ENCODE measurements at regions not wholly inside any gene's neighbourhood (a gene's known extent, or its start where the extent isn't known, plus 50 kb on each side); places are given as distances from the start of the nearest gene placed in this dataset.

GRCh38 chr7:37536706-37537105 lies 88.0 kb upstream of the ELMO1 start:
- Histone ChIP-seq H3K4me2 (no peak overlapping the region), H3F3A (ENCODE audit: low read depth) (peaks cover 12% of the 10 kb centered on the region), H4K20me1 (ENCODE audit: low read depth) (no peaks in the 10 kb centered on the region), H3K27ac (no peak overlapping the region), H3K9ac (no peak overlapping the region), H3K4me3 (no peak overlapping the region), H3K4me1 (peaks cover 16% of the 10 kb centered on the region), H2AFZ (replicated peaks) (no peak overlapping the region), H3K36me3 (no peaks in the 10 kb centered on the region), H3K9me3 (ENCODE audit: low read depth) (no peaks in the 10 kb centered on the region), H3K79me2 (ENCODE audit: low read depth) (no peaks in the 10 kb centered on the region), H3K27me3 (no peaks in the 10 kb centered on the region)
- H3K9me3 Mint-ChIP-seq: peaks cover 4% of the 10 kb centered on the region
- no peak overlapping the region for H3K27ac Mint-ChIP-seq
- no peaks in the 10 kb centered on the region for H3K27me3 Mint-ChIP-seq (ENCODE audit: insufficient read depth, low read depth)
- no peaks in the 10 kb centered on the region for H3K4me1 Mint-ChIP-seq
- TF ChIP-seq EZH2 (IDR thresholded peaks at IDR 0.05) (no peak), EZH2phosphoT487 (IDR thresholded peaks at IDR 0.05) (no peak)
- TF ChIP-seq, protein P1, sequence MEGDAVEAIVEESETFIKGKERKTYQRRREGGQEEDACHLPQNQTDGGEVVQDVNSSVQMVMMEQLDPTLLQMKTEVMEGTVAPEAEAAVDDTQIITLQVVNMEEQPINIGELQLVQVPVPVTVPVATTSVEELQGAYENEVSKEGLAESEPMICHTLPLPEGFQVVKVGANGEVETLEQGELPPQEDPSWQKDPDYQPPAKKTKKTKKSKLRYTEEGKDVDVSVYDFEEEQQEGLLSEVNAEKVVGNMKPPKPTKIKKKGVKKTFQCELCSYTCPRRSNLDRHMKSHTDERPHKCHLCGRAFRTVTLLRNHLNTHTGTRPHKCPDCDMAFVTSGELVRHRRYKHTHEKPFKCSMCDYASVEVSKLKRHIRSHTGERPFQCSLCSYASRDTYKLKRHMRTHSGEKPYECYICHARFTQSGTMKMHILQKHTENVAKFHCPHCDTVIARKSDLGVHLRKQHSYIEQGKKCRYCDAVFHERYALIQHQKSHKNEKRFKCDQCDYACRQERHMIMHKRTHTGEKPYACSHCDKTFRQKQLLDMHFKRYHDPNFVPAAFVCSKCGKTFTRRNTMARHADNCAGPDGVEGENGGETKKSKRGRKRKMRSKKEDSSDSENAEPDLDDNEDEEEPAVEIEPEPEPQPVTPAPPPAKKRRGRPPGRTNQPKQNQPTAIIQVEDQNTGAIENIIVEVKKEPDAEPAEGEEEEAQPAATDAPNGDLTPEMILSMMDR (IDR thresholded peaks at IDR 0.05): no peak
- no peak overlapping the region for H3K4me3 Mint-ChIP-seq
- no peak for DNase-seq (ENCODE audit: low spot score)
- H3K36me3 Mint-ChIP-seq: no peaks in the 10 kb centered on the region

DNA sequence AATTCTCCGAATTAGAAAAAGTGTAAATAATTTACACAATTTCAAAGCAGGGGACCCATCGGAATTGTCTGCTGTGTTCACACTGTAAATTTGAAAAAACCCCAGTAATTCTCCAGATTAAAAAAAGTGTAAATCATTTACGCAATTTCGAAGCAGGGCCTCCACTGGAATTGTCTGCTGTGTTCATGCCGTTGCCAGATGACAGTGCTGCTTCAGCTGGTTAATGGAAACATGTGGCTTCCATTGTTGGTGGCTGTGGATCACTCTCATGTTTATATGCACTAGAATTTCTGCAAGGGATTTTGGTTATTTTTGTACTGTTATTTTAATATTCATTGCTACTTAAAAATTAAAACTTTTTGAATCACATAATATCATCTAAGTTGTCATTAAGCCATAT lies 88.8 kb upstream of the ELMO1 start:
- H3F3A ChIP-seq (ENCODE audit: low read depth): peaks cover 12% of the 10 kb centered on the region
- no peaks in the 10 kb centered on the region for H4K20me1 ChIP-seq (ENCODE audit: low read depth)
- Mint-ChIP-seq H3K4me1 (no peaks in the 10 kb centered on the region), H3K4me3 (no peak overlapping the region), H3K27me3 (ENCODE audit: insufficient read depth, low read depth) (no peaks in the 10 kb centered on the region), H3K9me3 (peaks cover 4% of the 10 kb centered on the region), H3K27ac (no peak overlapping the region), H3K36me3 (no peaks in the 10 kb centered on the region)
- peaks cover 16% of the 10 kb centered on the region for H3K4me1 ChIP-seq
- no peak for DNase-seq (ENCODE audit: low spot score)
- H3K4me3 ChIP-seq: no peak overlapping the region
- H2AFZ ChIP-seq (replicated peaks): no peak overlapping the region
- H3K9me3 ChIP-seq (ENCODE audit: low read depth): no peaks in the 10 kb centered on the region
- TF ChIP-seq, protein P1 (IDR thresholded peaks at IDR 0.05): no peak
- TF ChIP-seq EZH2 (IDR thresholded peaks at IDR 0.05) (no peak), EZH2phosphoT487 (IDR thresholded peaks at IDR 0.05) (no peak)
- H3K36me3 ChIP-seq: no peaks in the 10 kb centered on the region
- H3K27me3 ChIP-seq: no peaks in the 10 kb centered on the region
- no peak overlapping the region for H3K27ac ChIP-seq
- no peak overlapping the region for H3K4me2 ChIP-seq
- H3K9ac ChIP-seq: no peak overlapping the region
- H3K79me2 ChIP-seq (ENCODE audit: low read depth): no peaks in the 10 kb centered on the region

DNA sequence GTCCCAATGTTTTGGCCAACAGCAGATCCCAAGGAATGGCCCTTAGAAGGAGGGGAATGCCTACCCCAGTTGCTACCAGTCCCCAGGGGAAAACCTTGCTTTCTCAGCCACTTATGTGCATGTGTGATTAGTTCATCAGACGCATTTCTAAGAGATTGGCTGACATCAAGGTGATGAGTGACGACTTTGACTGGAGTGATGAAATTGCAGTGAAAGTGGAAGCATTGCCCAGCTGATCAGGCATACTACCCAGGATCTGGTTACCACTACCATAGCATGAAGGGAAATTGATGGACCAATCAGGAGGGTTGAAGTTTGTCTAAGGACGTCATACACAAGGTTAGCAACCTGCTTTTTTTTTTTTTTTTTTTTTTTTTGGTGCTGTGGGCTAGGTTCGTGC lies 90.3 kb upstream of the ELMO1 start:
- Histone ChIP-seq H3K79me2 (ENCODE audit: low read depth) (no peaks in the 10 kb centered on the region), H3K36me3 (no peaks in the 10 kb centered on the region), H4K20me1 (ENCODE audit: low read depth) (no peaks in the 10 kb centered on the region), H3F3A (ENCODE audit: low read depth) (peaks cover 12% of the 10 kb centered on the region), H3K4me3 (no peak overlapping the region), H3K9ac (no peak overlapping the region), H3K4me1 (peaks cover 16% of the 10 kb centered on the region), H2AFZ (replicated peaks) (no peak overlapping the region), H3K9me3 (ENCODE audit: low read depth) (no peaks in the 10 kb centered on the region), H3K4me2 (no peak overlapping the region), H3K27me3 (no peaks in the 10 kb centered on the region), H3K27ac (no peak overlapping the region)
- Mint-ChIP-seq H3K27me3 (ENCODE audit: insufficient read depth, low read depth) (no peaks in the 10 kb centered on the region), H3K27ac (no peak overlapping the region), H3K9me3 (peaks cover 2% of the 10 kb centered on the region), H3K4me1 (no peaks in the 10 kb centered on the region), H3K36me3 (no peaks in the 10 kb centered on the region), H3K4me3 (no peak overlapping the region)
- TF ChIP-seq EZH2 (IDR thresholded peaks at IDR 0.05): no peak
- TF ChIP-seq, protein P1 (IDR thresholded peaks at IDR 0.05): no peak
- no peak for DNase-seq (ENCODE audit: low spot score)

DNA sequence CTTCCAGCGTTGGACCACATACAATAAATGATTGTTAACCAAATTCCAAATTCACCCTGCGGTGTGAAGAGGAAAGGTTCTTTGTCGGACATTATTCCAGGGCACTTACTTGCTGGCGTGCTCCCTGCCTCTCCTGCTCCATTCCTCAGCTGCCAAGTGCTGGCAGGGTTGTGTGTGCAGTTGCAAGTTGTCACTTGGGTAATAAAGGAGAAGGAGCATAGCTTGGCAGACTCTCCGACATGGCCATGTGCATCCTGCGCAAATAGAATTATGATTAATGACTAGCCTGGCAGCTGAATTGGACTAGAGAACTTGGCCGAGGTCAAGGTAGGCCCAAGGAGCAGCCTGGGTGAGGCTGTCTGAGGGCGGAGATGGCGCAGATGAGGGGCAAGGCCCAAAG lies 92.3 kb upstream of the ELMO1 start:
- Mint-ChIP-seq H3K4me1 (peaks cover 4% of the 10 kb centered on the region), H3K4me3 (no peak overlapping the region), H3K27ac (no peak overlapping the region), H3K36me3 (no peaks in the 10 kb centered on the region), H3K9me3 (peaks cover 2% of the 10 kb centered on the region), H3K27me3 (ENCODE audit: insufficient read depth, low read depth) (no peaks in the 10 kb centered on the region)
- no peak overlapping the region for H3K27ac ChIP-seq
- peaks cover 14% of the 10 kb centered on the region for H3K4me1 ChIP-seq
- H3K9ac ChIP-seq: no peak overlapping the region
- no peak for DNase-seq (ENCODE audit: low spot score)
- H3K4me2 ChIP-seq: no peak overlapping the region
- no peaks in the 10 kb centered on the region for H3K79me2 ChIP-seq (ENCODE audit: low read depth)
- no peak overlapping the region for H2AFZ ChIP-seq (replicated peaks)
- no peaks in the 10 kb centered on the region for H3K27me3 ChIP-seq
- H3F3A ChIP-seq (ENCODE audit: low read depth): peaks cover 8% of the 10 kb centered on the region
- H3K36me3 ChIP-seq: no peaks in the 10 kb centered on the region
- H4K20me1 ChIP-seq (ENCODE audit: low read depth): no peaks in the 10 kb centered on the region
- TF ChIP-seq EZH2phosphoT487 (IDR thresholded peaks at IDR 0.05): no peak
- no peak overlapping the region for H3K4me3 ChIP-seq
- no peaks in the 10 kb centered on the region for H3K9me3 ChIP-seq (ENCODE audit: low read depth)

Data from neural progenitor cell (in vitro differentiated cells).